ENCODE measurements at regions not wholly inside any gene's neighbourhood (a gene's known extent, or its start where the extent isn't known, plus 50 kb on each side); places are given as distances from the start of the nearest gene placed in this dataset.
"Not testable (repeated sequence)": the region's sequence is repeated elsewhere in the genome, so short reads cannot be mapped to it uniquely, and the experiment has no call there.

DNA sequence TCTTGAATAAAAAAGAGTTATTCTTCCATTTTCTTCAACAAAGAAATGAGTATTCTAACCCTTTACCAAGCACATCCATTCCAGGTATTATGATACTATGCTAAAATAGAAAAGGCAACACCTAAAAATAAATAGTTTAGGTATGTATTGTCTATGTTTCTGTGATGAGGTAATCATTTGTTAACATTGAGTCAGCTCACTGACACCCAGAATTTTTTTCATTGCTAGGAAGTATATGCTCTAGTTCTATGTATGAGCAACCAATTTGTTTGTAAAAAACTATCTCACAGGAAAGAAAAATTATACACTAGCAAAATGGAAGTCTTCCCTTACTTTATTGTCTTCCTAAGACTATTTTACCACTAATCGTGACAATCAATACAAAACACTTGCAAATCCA, 615.6 kb upstream of the GRIN3A start:
- POLR2A ChIA-PET (ENCODE audit: low non-redundant PET) = no interaction called here
- CTCF ChIA-PET = no interaction called here
- TF ChIP-seq, protein P1, sequence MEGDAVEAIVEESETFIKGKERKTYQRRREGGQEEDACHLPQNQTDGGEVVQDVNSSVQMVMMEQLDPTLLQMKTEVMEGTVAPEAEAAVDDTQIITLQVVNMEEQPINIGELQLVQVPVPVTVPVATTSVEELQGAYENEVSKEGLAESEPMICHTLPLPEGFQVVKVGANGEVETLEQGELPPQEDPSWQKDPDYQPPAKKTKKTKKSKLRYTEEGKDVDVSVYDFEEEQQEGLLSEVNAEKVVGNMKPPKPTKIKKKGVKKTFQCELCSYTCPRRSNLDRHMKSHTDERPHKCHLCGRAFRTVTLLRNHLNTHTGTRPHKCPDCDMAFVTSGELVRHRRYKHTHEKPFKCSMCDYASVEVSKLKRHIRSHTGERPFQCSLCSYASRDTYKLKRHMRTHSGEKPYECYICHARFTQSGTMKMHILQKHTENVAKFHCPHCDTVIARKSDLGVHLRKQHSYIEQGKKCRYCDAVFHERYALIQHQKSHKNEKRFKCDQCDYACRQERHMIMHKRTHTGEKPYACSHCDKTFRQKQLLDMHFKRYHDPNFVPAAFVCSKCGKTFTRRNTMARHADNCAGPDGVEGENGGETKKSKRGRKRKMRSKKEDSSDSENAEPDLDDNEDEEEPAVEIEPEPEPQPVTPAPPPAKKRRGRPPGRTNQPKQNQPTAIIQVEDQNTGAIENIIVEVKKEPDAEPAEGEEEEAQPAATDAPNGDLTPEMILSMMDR (conservative IDR thresholded peaks at IDR 0.05; ENCODE audit: low read depth, low read length) = no peak
- no peak for DNase-seq (ENCODE audit: low spot score)
- Histone ChIP-seq H3K9me3 (ENCODE audit: low read depth, low read length, poor library complexity, severe bottlenecking) (peaks cover 11% of the 10 kb centered on the region), H3K4me1 (ENCODE audit: insufficient read depth, low read length, poor library complexity, severe bottlenecking) (no peaks in the 10 kb centered on the region), H3K27me3 (replicated peaks; ENCODE audit: insufficient read depth, low read depth, low read length, poor library complexity) (no peaks in the 10 kb centered on the region), H3K4me3 (ENCODE audit: low read depth, low read length, poor library complexity, severe bottlenecking) (no peak overlapping the region), H3K27ac (ENCODE audit: low read depth, low read length, poor library complexity, severe bottlenecking) (no peak overlapping the region), H3K36me3 (ENCODE audit: insufficient read depth, low read length, poor library complexity, severe bottlenecking) (no peaks in the 10 kb centered on the region)
- BruUV-seq (replicated peaks) = no TSS peak
- intact Hi-C loops (cut with micrococcal nuclease; ENCODE audit: unreplicated experiment) = no loop called here

DNA sequence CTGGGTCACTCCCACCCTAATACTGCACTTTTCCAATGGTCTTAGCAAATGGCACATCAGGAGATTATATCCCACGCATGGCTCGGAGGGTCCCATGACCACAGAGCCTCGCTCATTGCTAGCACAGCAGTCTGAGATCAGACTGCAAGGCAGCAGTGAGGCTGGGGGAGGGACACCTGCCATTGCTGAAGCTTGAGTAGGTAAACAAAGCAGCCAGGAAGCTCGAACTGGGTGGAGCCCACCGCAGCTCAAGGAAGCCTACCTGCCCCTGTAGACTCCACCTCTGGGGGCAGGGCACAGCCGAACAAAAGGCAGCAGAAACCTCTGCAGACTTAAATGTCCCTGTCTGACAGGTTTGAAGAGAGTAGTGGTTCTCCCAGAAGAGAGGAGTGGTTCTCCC, 599.0 kb upstream of the GRIN3A start:
- H3K4me1 ChIP-seq (ENCODE audit: insufficient read depth, low read length, poor library complexity, severe bottlenecking); H3K4me3 ChIP-seq (ENCODE audit: low read depth, low read length, poor library complexity, severe bottlenecking); H3K36me3 ChIP-seq (ENCODE audit: insufficient read depth, low read length, poor library complexity, severe bottlenecking); H3K27ac ChIP-seq (ENCODE audit: low read depth, low read length, poor library complexity, severe bottlenecking); CTCF ChIA-PET; intact Hi-C loops (cut with micrococcal nuclease; ENCODE audit: unreplicated experiment); DNase-seq (ENCODE audit: low spot score); H3K27me3 ChIP-seq (replicated peaks; ENCODE audit: insufficient read depth, low read depth, low read length, poor library complexity); POLR2A ChIA-PET (ENCODE audit: low non-redundant PET); BruUV-seq (replicated peaks): not testable (repeated sequence)
- peaks cover 23% of the 10 kb centered on the region for H3K9me3 ChIP-seq (ENCODE audit: low read depth, low read length, poor library complexity, severe bottlenecking)

DNA sequence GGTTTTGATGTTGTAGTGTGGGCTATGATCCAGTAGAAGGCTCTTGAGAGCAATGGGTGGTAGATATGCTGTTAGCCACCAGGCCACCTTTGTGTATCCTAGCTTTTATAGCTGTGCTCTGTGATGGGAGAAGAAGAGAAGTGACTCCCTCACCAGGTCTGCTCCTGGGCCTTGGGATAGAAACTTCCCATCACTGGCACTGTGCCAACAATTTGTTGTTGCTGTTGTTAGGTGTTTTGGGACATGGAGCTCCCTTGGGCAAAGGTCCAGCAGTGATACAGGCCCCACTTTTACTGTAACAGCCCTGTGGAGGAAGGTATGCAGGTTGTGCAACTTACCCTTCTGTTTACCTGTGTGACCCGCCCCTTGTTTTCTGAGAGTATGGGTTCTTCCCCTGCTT, 570.9 kb upstream of the GRIN3A start:
- no peak for DNase-seq (ENCODE audit: low spot score)
- peaks cover 38% of the 10 kb centered on the region for H3K9me3 ChIP-seq (ENCODE audit: low read depth, low read length, poor library complexity, severe bottlenecking)
- CTCF ChIA-PET = no interaction called here

DNA sequence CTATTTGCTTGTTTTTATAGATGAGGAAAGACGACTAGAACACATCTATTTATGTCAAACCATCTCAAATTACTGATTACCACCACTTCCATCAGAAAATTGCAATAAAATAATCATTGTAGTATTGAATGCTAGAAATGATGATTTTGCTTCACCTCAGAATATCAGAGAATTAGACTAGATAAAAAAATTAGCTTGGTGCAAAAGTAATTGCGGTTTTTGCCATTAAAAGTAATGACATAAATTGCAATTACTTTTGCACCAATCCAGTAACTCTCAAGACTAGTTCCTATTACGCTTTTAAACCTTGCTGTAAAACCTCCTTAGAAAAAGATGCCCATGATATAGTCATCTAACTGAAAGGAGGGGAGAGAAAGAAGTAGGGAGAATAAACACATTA, 556.7 kb upstream of the GRIN3A start:
- TF ChIP-seq EZH2 (IDR thresholded peaks at IDR 0.05; ENCODE audit: borderline replicate concordance, low read depth, low read length, poor library complexity, severe bottlenecking) = no peak
- TF ChIP-seq, protein P1 (conservative IDR thresholded peaks at IDR 0.05; ENCODE audit: low read depth, low read length) = no peak
- DNase-seq (ENCODE audit: low spot score) = no peak
- no peaks in the 10 kb centered on the region for H3K36me3 ChIP-seq (ENCODE audit: insufficient read depth, low read length, poor library complexity, severe bottlenecking)
- intact Hi-C loops (cut with micrococcal nuclease; ENCODE audit: unreplicated experiment) = no loop called here
- ChIA-PET CTCF (no interaction called here), POLR2A (ENCODE audit: low non-redundant PET) (no interaction called here)
- no peak overlapping the region for H3K4me3 ChIP-seq (ENCODE audit: low read depth, low read length, poor library complexity, severe bottlenecking)
- no peaks in the 10 kb centered on the region for H3K27me3 ChIP-seq (replicated peaks; ENCODE audit: insufficient read depth, low read depth, low read length, poor library complexity)
- BruUV-seq (replicated peaks) = no TSS peak
- H3K4me1 ChIP-seq (ENCODE audit: insufficient read depth, low read length, poor library complexity, severe bottlenecking) = no peaks in the 10 kb centered on the region
- no peak overlapping the region for H3K27ac ChIP-seq (ENCODE audit: low read depth, low read length, poor library complexity, severe bottlenecking)
- H3K9me3 ChIP-seq (ENCODE audit: low read depth, low read length, poor library complexity, severe bottlenecking) = peaks cover 14% of the 10 kb centered on the region

More for the DNA sequence above, 570.9 kb upstream of the GRIN3A start:
- Histone ChIP-seq H3K36me3 (ENCODE audit: insufficient read depth, low read length, poor library complexity, severe bottlenecking) (no peaks in the 10 kb centered on the region), H3K27me3 (replicated peaks; ENCODE audit: insufficient read depth, low read depth, low read length, poor library complexity) (no peaks in the 10 kb centered on the region), H3K27ac (ENCODE audit: low read depth, low read length, poor library complexity, severe bottlenecking) (no peak overlapping the region), H3K4me3 (ENCODE audit: low read depth, low read length, poor library complexity, severe bottlenecking) (no peak overlapping the region), H3K4me1 (ENCODE audit: insufficient read depth, low read length, poor library complexity, severe bottlenecking) (no peaks in the 10 kb centered on the region)
- no TSS peak for BruUV-seq (replicated peaks)
- TF ChIP-seq, protein P1 (conservative IDR thresholded peaks at IDR 0.05; ENCODE audit: low read depth, low read length) = no peak
- TF ChIP-seq EZH2 (IDR thresholded peaks at IDR 0.05; ENCODE audit: borderline replicate concordance, low read depth, low read length, poor library complexity, severe bottlenecking) = no peak
- POLR2A ChIA-PET (ENCODE audit: low non-redundant PET) = no interaction called here
- intact Hi-C loops (cut with micrococcal nuclease; ENCODE audit: unreplicated experiment) = no loop called here
